GM19043 (cell line): ENCODE measurements at regions not wholly inside any gene's neighbourhood (a gene's known extent, or its start where the extent isn't known, plus 50 kb on each side); places are given as distances from the start of the nearest gene placed in this dataset.
"Not testable (repeated sequence)": the region's sequence is repeated elsewhere in the genome, so short reads cannot be mapped to it uniquely, and the experiment has no call there.

Experiments
- ATAC-seq: cut with Tn5 transposase; IDR thresholded peaks from one replicate; pipeline ENCODE4 v1.9.1; 2021; ENCODE audit warnings: low read depth; ENCODE audit not compliant: unreplicated experiment

DNA sequence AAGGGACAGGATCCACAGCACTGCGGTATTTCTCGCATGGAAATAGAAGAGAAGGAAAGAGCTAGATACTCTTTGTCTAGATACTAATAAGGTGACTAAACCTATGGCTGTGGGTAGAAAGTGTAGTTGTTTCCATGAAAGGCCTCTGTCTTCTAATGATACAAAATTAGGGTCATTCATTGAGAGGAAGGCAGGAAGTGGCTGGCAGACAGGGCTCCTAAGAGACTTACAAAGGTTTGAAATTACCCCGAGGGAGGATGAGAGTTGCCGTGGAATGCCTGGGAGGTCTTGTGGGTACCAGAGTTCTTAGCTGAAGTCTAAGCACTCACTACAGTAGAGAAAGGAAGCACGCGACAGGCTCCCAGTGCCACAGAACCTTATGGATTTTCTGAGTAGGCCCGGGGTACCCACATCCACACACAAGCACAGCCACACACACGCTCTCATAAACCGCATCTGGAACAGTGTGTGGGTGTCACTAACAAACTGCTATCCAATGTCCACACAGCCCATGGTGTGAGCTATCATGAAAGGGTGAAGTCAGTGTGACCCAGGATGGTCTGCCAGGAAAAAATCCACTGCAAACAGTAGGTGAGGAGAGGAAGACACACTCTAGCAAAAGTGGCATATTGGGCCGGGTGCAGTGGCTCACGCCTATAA is 221.4 kb downstream of the FAM43A start:
- ATAC-seq: no peak

DNA sequence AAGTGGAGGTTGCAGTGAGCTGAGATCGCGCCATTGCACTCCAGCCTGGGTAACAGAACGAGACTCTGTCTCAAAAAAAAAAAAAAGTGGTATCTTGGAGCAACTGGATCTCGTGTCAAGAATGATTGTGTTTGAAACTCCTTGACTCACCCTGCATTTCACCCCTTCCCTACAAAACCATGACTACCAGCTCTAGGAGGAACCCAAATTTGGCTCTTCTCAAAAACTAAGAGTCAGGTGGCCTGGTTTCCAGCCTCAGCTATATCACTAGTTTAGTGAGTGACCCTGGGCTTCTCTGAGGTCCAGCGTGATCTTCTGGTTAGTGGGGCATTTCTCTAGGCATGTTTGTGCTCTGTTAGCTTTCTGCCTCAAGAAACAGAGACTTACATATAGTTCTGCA is 222.1 kb downstream of the FAM43A start:
- no peak for ATAC-seq

DNA sequence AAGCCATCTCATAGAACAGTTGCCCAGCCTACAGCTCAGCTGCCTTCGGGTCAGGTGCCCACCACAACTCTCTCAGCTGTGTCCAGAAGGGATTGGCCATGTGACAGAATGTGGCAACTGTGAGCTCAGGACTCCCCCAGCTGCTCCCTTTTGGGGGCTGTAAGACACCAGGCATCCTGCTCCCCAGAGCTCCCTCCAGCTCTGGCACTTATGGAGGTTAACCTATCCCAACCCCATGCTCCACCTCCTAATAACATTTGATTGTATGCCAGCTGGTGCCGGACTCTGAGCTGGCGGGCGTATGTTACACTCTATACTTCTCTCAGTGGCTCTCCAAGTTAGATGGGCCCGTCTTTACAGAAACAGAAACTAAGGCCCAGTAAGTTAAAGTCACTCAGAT is 222.8 kb downstream of the FAM43A start:
- ATAC-seq: no peak

DNA sequence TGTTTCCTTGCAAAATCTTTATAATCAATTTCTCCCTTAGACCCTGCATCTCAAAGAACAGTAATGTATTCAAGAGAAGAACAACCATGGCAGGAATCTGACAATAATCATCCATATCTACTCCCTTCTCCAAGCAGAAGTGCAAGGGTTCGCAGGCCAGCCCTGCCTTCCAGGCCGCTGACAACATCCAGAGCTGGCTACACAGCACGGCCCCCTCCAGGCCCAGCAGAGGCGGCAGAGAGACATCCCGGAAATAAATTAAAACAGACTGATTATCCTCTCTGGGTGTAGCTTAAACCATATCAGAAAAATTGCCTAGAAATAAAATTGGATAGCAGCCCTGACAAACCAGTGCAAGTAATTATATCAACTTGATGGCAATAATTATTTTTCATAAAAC is 223.3 kb downstream of the FAM43A start:
- no peak for ATAC-seq

DNA sequence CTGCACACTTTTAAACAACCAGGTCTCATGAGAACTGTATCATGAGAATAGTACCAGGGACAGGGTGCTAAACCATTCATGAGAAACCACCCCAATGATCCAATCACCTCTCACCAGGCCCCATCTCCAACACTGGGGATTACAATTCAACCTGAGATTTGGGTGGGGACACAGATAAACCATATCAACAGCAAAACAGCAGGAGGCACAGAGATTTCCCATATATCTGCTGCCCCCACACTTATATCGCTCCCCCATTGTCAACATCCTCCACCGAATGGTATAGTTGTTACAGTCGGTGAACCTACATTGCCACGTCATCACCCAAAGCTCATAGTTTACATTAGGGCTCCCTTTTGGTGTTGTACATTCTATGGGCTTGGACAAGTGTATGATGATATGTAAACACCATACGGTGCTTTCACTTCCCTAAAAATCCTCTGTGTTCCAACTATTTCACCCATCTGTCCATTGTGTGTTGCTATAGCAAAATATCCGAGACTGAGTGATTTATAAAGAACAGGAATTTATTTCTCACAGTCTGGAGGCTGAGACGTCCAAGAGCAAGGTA is 224.8 kb downstream of the FAM43A start:
- no peak for ATAC-seq

DNA sequence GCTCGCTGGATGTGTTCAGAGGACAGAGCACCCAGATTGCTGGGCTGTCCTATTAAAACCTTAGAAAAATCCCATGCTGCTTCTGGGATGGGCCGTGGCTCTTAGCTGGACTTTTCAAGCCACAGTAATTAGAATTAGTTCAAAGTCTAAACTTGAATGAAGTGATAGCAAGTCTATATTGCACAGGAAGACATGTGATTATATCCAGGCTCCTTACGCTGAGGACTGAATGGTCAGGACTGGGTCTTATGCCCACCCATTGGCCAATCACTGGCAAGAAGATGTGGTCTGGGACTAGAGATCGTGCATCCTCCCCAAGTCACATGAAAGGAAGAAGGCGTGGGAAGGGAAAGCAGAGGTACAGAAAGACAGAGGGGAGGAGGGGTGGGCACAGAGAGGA is 227.6 kb downstream of the FAM43A start:
- ATAC-seq: no peak

DNA sequence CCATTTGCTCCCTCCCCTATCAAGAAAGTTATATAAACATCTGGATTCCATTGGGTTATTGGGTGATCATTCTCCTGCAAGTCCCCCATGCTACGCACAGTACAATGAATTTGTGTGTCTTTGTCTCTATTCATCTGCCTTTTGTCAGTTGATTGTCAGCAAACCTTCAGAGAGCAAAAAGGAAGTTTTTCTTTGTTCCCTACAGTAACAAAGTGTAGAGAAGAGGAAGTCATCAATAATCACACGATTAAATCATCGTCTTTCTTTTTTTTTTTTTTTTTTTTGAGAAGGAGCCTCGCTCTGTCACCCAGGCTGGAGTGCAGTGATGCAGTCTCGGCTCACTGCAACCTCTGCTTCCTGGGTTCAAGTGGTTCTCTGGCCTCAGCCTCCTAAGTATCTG is 239.2 kb downstream of the FAM43A start:
- ATAC-seq: not testable (repeated sequence)

DNA sequence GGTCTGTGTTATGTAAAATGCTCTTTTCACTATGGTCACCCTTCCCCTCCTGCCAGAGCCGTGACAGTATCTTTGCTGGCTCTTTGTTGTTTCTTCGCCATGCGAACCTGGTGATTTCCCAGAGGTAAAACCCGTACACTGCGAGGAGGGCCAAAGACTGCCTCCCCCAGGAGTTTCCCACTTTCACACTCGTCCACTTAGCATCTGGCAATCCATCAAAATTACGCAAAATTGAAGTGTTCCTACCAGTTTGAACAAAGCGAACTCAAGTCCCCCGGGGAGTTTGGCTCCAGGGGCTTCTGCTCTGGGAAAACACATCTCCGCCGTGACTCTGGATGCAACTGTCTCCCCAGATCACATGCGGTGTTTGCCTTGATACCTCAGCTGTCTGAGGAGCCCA is 239.9 kb downstream of the FAM43A start:
- ATAC-seq: no peak

DNA sequence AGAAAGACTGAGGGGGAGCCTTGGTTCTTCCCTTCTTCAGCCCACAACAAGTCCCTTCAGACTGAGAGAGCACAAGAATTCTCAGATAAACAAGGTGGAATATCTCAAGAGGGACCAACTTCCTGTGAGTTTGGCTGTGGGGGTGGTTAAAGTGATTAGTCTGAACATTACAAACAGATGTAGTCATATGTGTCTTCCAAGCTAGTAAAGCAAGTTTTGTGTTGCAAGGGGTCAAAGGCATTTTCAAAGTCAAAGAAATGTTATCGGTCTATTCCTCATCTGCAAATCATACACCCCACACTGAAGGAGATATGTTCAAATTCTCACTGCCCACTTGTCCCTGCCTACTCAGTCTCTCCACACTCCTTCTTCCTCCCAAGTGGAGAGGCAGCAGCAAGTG is 242.5 kb downstream of the FAM43A start:
- no peak for ATAC-seq

DNA sequence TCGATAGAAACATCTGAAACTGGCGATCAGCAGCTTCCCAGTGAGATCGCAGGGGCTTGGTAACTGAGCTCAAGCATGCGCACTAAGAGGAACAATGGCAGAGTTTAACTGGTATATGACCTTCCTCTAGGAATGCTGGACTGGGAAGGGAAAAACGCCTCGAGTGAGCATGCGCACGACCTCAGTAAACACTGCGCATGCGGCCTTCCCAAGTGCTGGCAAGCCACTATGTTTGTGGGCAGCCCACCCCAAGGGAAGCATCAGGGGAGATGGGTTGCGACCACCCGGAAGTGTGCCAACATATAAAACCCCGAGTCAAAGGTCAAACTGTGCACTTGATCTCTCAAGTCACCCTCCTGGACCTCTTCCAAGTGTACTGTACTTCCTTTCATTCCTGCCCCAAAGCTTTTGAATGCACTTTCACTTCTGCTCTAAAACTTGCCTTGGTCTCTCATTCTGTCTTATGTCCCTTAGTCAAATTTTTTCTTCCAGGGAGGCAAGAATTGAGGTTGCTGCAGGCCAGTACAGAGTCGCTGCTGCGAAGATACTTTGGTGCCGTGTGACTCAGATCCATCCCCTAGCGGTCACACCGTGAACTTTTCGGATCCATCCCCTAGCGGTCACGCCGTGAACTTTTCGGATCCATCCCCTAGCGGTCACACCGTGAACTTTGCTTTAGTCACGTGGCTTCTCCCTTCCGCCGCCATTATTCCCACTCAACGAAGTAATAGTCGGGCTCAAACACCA is 243.3 kb downstream of the FAM43A start:
- ATAC-seq: no peak

DNA sequence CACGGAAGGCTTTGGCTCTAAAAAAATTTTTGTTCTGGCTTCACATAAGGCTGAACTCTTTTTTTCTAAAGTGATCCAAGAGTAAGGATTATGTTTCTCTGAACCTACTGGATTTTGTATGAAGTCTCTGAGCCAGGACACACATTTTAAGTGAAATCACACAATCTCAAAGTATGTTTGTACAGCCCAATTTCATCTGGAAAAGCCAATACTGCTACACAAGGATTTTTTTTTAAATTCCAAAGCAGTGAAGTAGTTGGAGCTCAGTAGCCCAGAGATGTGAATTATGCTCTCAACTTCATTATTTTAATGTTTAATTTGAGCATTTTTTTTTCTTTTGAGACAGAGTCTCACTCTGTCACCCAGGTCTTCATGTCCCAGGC is 243.9 kb downstream of the FAM43A start:
- no peak for ATAC-seq

DNA sequence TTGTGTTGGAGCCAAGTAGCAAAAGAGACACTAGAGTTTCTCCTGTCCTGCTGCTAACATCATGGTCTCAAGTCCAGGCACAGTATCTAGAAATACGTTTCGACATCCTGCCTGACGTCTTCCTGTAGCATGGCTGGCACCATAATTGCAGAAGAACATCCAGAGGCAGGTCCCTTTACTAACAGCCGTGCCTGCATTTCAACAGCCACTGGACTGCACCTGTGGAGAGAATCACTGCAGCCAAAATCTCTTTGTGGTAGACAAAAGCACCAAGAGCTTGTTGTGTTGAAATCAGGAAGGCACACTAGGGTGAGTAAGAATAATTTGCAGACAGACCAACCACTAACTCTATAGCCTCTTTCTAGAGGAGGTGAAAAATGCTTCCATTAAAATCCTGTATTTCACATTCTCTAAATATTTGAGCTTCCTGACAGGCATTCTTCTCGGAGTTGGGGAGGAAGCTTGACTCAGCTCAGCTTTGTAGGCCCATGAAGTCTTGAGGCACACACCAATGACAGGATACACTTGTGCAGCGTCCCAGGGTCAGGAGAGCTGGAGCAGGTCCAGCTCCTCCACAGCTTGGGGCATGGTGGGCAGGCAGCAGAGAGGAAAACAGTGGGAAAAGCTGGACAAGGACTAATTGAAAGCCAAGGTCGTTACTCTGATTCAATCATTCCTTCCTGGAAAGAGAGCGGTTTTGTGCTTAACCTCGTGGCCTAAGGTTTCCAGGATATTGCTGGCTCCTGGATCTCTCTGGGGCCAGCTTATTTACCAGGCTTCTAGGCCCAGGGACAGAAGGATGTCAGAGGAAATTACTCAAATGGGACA is 244.9 kb downstream of the FAM43A start:
- ATAC-seq: no peak

DNA sequence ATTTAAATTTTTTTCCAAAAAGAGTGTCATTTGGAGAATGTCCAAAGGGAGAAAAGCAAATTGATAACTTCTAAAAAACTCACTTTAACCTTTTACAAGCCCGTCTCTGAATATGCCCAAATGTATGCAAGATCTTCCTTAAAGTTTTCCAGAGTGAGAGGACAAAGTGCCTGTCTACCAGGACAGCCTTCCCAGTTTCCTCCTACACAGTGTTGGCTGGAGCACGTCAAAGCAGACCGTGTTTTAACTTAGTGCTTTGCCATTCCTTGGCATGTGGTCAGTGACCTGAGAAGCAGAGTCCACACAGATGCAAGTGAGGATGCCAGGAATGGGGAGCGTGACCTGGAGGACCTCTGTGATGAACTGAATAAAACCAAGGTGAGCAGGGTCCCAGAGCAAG is 245.7 kb downstream of the FAM43A start:
- no peak for ATAC-seq

DNA sequence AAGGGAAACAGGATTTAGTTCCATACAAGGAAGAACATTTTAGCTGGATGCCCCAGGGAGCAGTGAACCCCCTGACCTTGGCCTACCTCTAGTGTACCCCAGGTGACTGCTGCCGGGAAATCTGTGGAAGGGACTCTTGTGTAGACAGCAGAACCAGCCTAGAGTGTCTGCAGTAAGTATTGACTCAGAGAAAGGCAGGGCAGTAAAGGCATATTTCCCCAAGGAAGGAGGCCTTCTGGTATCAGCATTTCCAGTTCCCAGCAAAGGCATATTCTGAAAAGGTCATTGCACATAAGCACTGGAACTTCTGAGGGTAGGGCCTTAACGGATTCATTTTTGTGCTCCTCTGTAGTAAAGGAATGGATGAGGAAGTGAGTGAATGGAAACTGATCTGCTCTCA is 246.2 kb downstream of the FAM43A start:
- ATAC-seq: no peak

DNA sequence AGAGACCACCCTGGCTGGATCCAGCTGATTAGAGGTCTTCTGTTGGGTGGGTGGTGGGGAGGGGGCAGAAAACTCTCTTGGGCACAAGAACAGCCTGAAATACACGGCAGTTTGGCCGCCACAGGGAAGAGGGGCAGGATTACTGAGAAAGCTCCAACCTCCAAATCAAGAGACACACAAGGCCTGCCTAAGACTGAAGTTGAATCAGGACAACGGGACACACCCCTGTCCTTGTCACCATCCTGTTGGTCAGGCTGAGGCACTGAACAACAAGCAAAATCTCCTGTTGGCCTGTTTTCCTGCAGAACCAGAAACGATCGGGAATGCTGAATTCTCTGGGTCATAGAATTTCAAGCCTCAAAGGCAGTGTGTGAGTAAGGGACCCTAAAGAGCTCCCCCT is 247.8 kb downstream of the FAM43A start:
- no peak for ATAC-seq

DNA sequence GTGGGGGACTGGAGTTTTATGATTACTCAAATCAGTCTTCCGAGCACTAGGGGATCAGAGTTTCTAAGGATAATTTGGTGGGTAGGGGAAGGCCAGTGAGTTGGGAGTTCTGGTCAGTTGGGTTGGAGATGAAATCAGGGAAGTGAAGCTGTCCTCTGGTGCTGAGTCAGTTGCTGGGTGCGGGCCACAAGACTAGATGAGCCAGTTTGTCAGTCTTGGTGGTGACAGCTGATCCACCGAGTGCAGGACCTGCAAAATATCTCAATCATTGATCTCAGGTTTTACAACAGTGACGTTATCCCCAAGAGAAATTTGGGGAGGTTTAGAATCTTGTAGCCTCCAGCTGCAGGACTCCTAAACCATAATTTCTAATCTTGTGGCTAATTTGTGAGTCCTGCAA is 249.4 kb downstream of the FAM43A start:
- no peak for ATAC-seq

DNA sequence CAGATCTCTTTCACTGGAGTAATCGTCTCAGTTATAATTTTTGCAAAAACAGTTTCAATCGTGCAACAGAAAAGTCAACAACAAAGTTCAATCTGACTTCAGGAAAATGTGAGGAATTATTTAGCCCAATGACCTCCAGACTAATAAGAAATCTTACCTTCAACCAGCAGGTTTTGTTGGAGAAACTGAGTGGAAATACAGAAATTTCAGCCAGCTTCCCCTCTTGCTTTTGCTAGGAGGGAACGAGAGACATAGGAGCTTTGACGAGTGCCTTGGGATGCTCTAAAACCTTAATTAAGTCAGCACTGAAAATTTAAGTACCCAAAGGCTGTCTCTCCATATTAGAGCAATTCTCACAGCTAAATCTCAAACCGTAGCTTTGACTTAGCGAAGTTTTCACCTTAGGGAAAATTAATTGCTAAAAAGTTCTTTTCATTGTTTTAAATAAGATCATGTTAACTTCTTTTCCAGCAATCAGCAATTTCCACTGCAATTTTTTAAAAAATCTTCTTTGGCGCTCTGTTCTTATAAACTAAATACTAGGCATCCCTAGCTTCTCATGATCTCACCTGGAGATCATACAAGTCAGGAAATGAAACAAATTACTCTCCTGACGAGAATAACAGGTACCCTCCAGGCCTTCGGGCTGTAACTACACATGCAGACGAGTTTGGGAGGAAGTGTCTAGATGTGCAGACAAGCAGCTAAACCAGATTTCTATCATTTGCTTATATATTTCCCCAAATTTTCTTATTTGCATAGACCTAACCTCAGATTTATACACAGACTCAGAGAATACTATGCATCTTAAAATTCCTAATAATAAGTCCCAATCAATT is 250.2 kb downstream of the FAM43A start:
- no peak for ATAC-seq

DNA sequence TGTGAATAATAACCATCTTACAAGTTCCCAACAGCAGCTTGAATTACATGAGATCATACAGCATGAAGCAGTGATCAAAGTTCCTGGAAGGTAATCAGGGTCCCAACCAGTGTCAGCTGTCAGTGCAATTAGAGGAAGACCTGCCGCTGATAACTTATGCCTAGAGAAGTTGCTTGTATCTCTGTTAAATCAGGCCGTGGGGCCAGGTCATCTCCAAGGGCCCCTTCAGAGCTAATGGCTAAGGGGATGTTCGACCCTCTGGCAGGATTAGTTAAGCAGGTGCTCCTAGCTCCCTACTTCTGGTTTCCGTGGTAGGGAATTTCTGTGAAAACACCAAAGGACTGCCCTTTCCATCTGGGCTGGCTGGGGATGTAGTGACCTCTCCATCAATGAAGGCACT is 251.0 kb downstream of the FAM43A start:
- ATAC-seq: no peak

DNA sequence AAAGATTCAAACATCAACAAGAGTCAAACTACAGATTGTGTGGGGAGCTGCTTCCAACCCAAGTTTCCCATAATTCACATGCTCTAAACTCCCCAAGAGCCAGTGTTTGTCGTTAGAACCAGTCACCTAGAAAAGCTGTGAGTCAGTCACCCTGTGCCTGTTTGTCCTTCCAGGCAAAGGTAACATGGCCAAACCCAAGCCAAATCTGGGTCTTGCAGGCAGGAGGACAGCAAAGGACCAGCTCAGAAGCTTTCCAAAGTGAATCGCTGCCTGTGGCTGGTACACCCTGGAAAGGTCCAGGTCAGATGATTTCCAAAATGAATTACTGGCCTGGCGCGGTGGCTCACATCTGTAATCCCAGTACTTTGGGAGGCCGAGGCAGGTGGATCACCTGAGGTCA is 251.5 kb downstream of the FAM43A start:
- no peak for ATAC-seq

DNA sequence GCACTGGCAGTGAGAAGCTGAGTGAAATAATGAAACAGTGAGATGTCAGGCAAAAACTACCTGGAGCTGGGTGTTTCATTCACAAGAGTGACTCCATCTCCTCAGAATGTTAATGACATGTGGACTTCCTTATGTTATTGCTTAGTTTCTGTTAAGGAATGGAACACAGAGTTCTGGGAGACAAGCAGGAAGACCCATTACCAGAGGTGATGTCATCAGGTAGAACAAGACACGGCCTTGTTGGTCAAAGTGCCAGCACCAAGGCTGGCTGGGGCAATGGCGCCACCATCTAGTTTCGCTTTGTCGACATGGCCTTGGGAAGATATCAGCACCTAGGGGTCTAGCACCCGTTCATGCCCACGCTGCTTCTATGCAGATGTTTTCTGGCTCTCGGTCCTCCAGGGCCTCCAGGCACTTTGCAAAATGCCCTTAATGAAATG is 252.2 kb downstream of the FAM43A start:
- no peak for ATAC-seq
